Hepatocyte (in vitro differentiated cells): ENCODE measurements at regions not wholly inside any gene's neighbourhood (a gene's known extent, or its start where the extent isn't known, plus 50 kb on each side); places are given as distances from the start of the nearest gene placed in this dataset.

ENCODE experiments used
- CTCF ChIP-seq: fragments of 200-600 bp; sonication (generic); IDR thresholded peaks from 2 replicates; pipeline ENCODE4 v1.5.1; 2016; ENCODE audit warnings: antibody characterized with exemption, mild to moderate bottlenecking; ENCODE audit not compliant: poor library complexity
- EZH2 ChIP-seq: fragments of 200-600 bp; sonication (generic); IDR thresholded peaks from 2 replicates; pipeline ENCODE4 v1.6.1; 2016; ENCODE audit warnings: antibody characterized with exemption, mild to moderate bottlenecking, borderline replicate concordance

- no peak for TF ChIP-seq CTCF
- no peak for TF ChIP-seq EZH2
Measured at GRCh38 chr2:211128287-211128686, 571.9 kb downstream of the CPS1 start.
